Glutamatergic neuron (in vitro differentiated cells): ENCODE measurements at regions not wholly inside any gene's neighbourhood (a gene's known extent, or its start where the extent isn't known, plus 50 kb on each side); places are given as distances from the start of the nearest gene placed in this dataset.

ENCODE experiments used
- DNase-seq: peaks from one replicate; pipeline ENCODE4 v3.0.0; 2022
- H3K27ac Mint-ChIP-seq: one replicate; pipeline ENCODE4 v1.8.0; 2020; ENCODE audit warnings: mild to moderate bottlenecking, mixed read lengths, inconsistent platforms; ENCODE audit not compliant: unreplicated experiment
- H3K27me3 Mint-ChIP-seq: one replicate; pipeline ENCODE4 v1.8.0; 2020; ENCODE audit warnings: mild to moderate bottlenecking, moderate library complexity, mixed read lengths, inconsistent platforms; ENCODE audit not compliant: unreplicated experiment
- H3K36me3 Mint-ChIP-seq: one replicate; pipeline ENCODE4 v1.8.0; 2020; ENCODE audit warnings: mild to moderate bottlenecking, mixed read lengths, inconsistent platforms; ENCODE audit not compliant: unreplicated experiment
- H3K4me1 Mint-ChIP-seq: one replicate; pipeline ENCODE4 v1.8.0; 2020; ENCODE audit warnings: mild to moderate bottlenecking, low read depth, mixed read lengths, inconsistent platforms; ENCODE audit not compliant: unreplicated experiment
- H3K4me3 Mint-ChIP-seq: one replicate; pipeline ENCODE4 v1.8.0; 2020; ENCODE audit warnings: mild to moderate bottlenecking, mixed read lengths, inconsistent platforms; ENCODE audit not compliant: unreplicated experiment
- H3K9me3 Mint-ChIP-seq: one replicate; pipeline ENCODE4 v1.8.0; 2020; ENCODE audit warnings: mild to moderate bottlenecking, moderate library complexity, mixed read lengths, inconsistent platforms; ENCODE audit not compliant: unreplicated experiment
- CTCF ChIP-seq: fragments of 200-600 bp; sonication (generic); IDR thresholded peaks from one replicate; pipeline ENCODE4 v1.5.0; 2021; ENCODE audit not compliant: partially characterized antibody, unreplicated experiment

- no peak for TF ChIP-seq CTCF
- H3K4me1 Mint-ChIP-seq, result peaks cover 8% of the 10 kb centered on the region
- DNase-seq, result no peak
These were observed 439.9 kb upstream of the SOX5 start for GRCh38 chr12:24389394-24389793.

GRCh38 chr12:24387381-24387780 is 437.9 kb upstream of the SOX5 start:
- Mint-ChIP-seq H3K9me3 (peaks cover 8% of the 10 kb centered on the region), H3K4me3 (no peak overlapping the region), H3K27me3 (no peaks in the 10 kb centered on the region), H3K4me1 (no peaks in the 10 kb centered on the region), H3K27ac (no peak overlapping the region), H3K36me3 (peaks cover 12% of the 10 kb centered on the region)
- no peak for TF ChIP-seq CTCF
- DNase-seq, result no peak

More at GRCh38 chr12:24389394-24389793, 439.9 kb upstream of the SOX5 start:
- Mint-ChIP-seq H3K27me3 (no peaks in the 10 kb centered on the region), H3K4me3 (no peak overlapping the region), H3K36me3 (peaks cover 12% of the 10 kb centered on the region), H3K27ac (no peak overlapping the region), H3K9me3 (peaks cover 8% of the 10 kb centered on the region)

GRCh38 chr12:24386836-24387235 is 437.4 kb upstream of the SOX5 start:
- Mint-ChIP-seq H3K9me3 (peaks cover 4% of the 10 kb centered on the region), H3K4me3 (no peak overlapping the region), H3K27ac (no peak overlapping the region), H3K4me1 (no peaks in the 10 kb centered on the region), H3K27me3 (no peaks in the 10 kb centered on the region), H3K36me3 (peaks cover 7% of the 10 kb centered on the region)
- no peak for DNase-seq
- TF ChIP-seq CTCF, result no peak

GRCh38 chr12:24381790-24382189 is 432.3 kb upstream of the SOX5 start:
- Mint-ChIP-seq H3K27me3 (no peaks in the 10 kb centered on the region), H3K9me3 (no peaks in the 10 kb centered on the region), H3K27ac (no peak overlapping the region), H3K4me3 (no peak overlapping the region), H3K4me1 (peaks cover 2% of the 10 kb centered on the region), H3K36me3 (no peaks in the 10 kb centered on the region)
- no peak for TF ChIP-seq CTCF
- DNase-seq, result no peak

GRCh38 chr12:24379861-24380521 is 430.5 kb upstream of the SOX5 start:
- Mint-ChIP-seq H3K4me1 (peaks cover 2% of the 10 kb centered on the region), H3K27ac (no peak overlapping the region), H3K4me3 (no peak overlapping the region), H3K36me3 (no peaks in the 10 kb centered on the region), H3K9me3 (no peaks in the 10 kb centered on the region), H3K27me3 (peaks cover 2% of the 10 kb centered on the region)
- no peak for DNase-seq
- TF ChIP-seq CTCF, result no peak
